NCI-H1048 (cell line): ENCODE measurements at regions not wholly inside any gene's neighbourhood (a gene's known extent, or its start where the extent isn't known, plus 50 kb on each side); places are given as distances from the start of the nearest gene placed in this dataset.

ENCODE experiments used
- DNase-seq: peaks from one replicate; lab custom pipeline; 2025; lab: John Stamatoyannopoulos, UW

- no peak for DNase-seq
Observed at GRCh38 chr7:21221130-21221529, 206.8 kb upstream of the SP4 start.

GRCh38 chr7:21238400-21239116 lies 189.3 kb upstream of the SP4 start:
- DNase-seq = no peak

GRCh38 chr7:21243265-21243664 lies 184.6 kb upstream of the SP4 start:
- DNase-seq = no peak

GRCh38 chr7:21251151-21251800 lies 176.6 kb upstream of the SP4 start:
- DNase-seq = no peak

GRCh38 chr7:21253740-21254687 lies 173.9 kb upstream of the SP4 start:
- DNase-seq = peak; percentile 27

- DNase-seq = no peak
Observed at GRCh38 chr7:21256310-21256877, 171.5 kb upstream of the SP4 start.

- DNase-seq = no peak
Observed at GRCh38 chr7:21260939-21261338, 166.9 kb upstream of the SP4 start.

- no peak for DNase-seq
Observed at GRCh38 chr7:21261627-21262594, 166.0 kb upstream of the SP4 start.

- no peak for DNase-seq
Observed at GRCh38 chr7:21269021-21269420, 158.9 kb upstream of the SP4 start.

GRCh38 chr7:21276471-21277035 lies 151.3 kb upstream of the SP4 start:
- no peak for DNase-seq

GRCh38 chr7:21278944-21279343 lies 148.9 kb upstream of the SP4 start:
- DNase-seq = no peak

GRCh38 chr7:21281193-21281592 lies 146.7 kb upstream of the SP4 start:
- DNase-seq = no peak

GRCh38 chr7:21293771-21294170 lies 134.1 kb upstream of the SP4 start:
- no peak for DNase-seq

- DNase-seq = no peak
Observed at GRCh38 chr7:21299766-21300165, 128.1 kb upstream of the SP4 start.

- no peak for DNase-seq
Observed at GRCh38 chr7:21300692-21301091, 127.2 kb upstream of the SP4 start.

GRCh38 chr7:21304808-21305375 lies 123.0 kb upstream of the SP4 start:
- no peak for DNase-seq

GRCh38 chr7:21305455-21306235 lies 122.2 kb upstream of the SP4 start:
- DNase-seq = no peak

- DNase-seq = no peak
Observed at GRCh38 chr7:21314954-21315353, 112.9 kb upstream of the SP4 start.
